IMR-90 (cell line): ENCODE measurements at regions not wholly inside any gene's neighbourhood (a gene's known extent, or its start where the extent isn't known, plus 50 kb on each side); places are given as distances from the start of the nearest gene placed in this dataset.

Experiments used
- ATAC-seq: fragments of 200-7000 bp; cut with Tn5 transposase; 2 replicates; pipeline ENCODE4 v1.9.1; 2020; ENCODE audit warnings: low read depth, mild to moderate bottlenecking, moderate library complexity
- BruUV-seq: library from RNA; stranded (reverse); fragments of 400-500 nt; replicated peaks from 2 replicates; lab custom pipeline; 2021; lab: Mats Ljungman, UMichigan
- CTCF ChIA-PET: fragments of 300-600 bp; formaldehyde crosslinking; extraction: SDS; loops from one replicate; lab custom pipeline; 2021; ENCODE audit warnings: antibody characterized with exemption; lab: Yijun Ruan, JAX
- POLR2A ChIA-PET: fragments of 300-600 bp; sonication (Branson Sonifier 250); formaldehyde crosslinking; loops from one replicate; lab custom pipeline; 2022; ENCODE audit warnings: antibody characterized with exemption; ENCODE audit not compliant: unreplicated experiment; lab: Charles Lee
- DNase-seq: peaks from one replicate; pipeline ENCODE4 v3.0.0; 2013
- H2AFZ ChIP-seq: replicated peaks from 2 replicates; pipeline ENCODE3; 2013; ENCODE audit warnings: low read length, mild to moderate bottlenecking; ENCODE audit not compliant: poor library complexity
- H2AK5ac ChIP-seq: 2 replicates; pipeline ENCODE4 v1.6.1; 2013; ENCODE audit warnings: low read depth, low read length, inconsistent platforms
- H2AK9ac ChIP-seq: replicated peaks from 2 replicates; pipeline ENCODE3; 2013; ENCODE audit warnings: mild to moderate bottlenecking, low read depth, low read length, moderate library complexity; ENCODE audit not compliant: poor library complexity
- H2BK120ac ChIP-seq: 2 replicates; pipeline ENCODE4 v1.6.1; 2013; ENCODE audit warnings: low read depth, low read length, inconsistent platforms
- H2BK15ac ChIP-seq: 3 replicates; pipeline ENCODE4 v1.6.1; 2013; ENCODE audit warnings: low read depth, low read length, inconsistent platforms
- H2BK20ac ChIP-seq: 2 replicates; pipeline ENCODE4 v1.6.1; 2013; ENCODE audit warnings: low read depth, mild to moderate bottlenecking, inconsistent platforms, low read length, moderate library complexity
- H2BK5ac ChIP-seq: 2 replicates; pipeline ENCODE4 v1.6.1; 2013; ENCODE audit warnings: mild to moderate bottlenecking, low read depth, low read length, inconsistent platforms; ENCODE audit not compliant: poor library complexity, severe bottlenecking
- H3K14ac ChIP-seq: replicated peaks from 2 replicates; pipeline ENCODE4 v1.6.1; 2013; ENCODE audit warnings: low read depth, low read length, inconsistent platforms
- H3K18ac ChIP-seq: 2 replicates; pipeline ENCODE4 v1.6.1; 2013; ENCODE audit warnings: low read depth, low read length, control low read depth
- H3K23ac ChIP-seq: 2 replicates; pipeline ENCODE4 v1.6.1; 2013; ENCODE audit warnings: low read depth, low read length, inconsistent platforms
- H3K27ac ChIP-seq: 2 replicates; pipeline ENCODE4 v1.5.1; 2013; ENCODE audit warnings: mild to moderate bottlenecking, control low read depth, low read length; ENCODE audit not compliant: insufficient read depth
- H3K27me3 ChIP-seq: 2 replicates; pipeline ENCODE4 v1.6.1; 2013; ENCODE audit warnings: low read length; ENCODE audit not compliant: control insufficient read depth, insufficient read depth
- H3K36me3 ChIP-seq: 2 replicates; pipeline ENCODE4 v1.6.1; 2013; ENCODE audit warnings: low read length, mixed read lengths; ENCODE audit not compliant: control insufficient read depth, insufficient read depth
- H3K4ac ChIP-seq: 2 replicates; pipeline ENCODE4 v1.6.1; 2013; ENCODE audit warnings: low read depth, low read length, inconsistent platforms
- H3K4me1 ChIP-seq: 2 replicates; pipeline ENCODE4 v1.6.1; 2013; ENCODE audit warnings: low read length, mixed read lengths; ENCODE audit not compliant: control insufficient read depth, insufficient read depth
- H3K4me2 ChIP-seq: 2 replicates; pipeline ENCODE4 v1.6.1; 2013; ENCODE audit warnings: low read depth, mild to moderate bottlenecking, control low read depth, low read length, moderate library complexity
- H3K4me3 ChIP-seq: 2 replicates; pipeline ENCODE4 v1.5.1; 2013; ENCODE audit warnings: low read depth, mild to moderate bottlenecking, control low read depth, low read length, moderate library complexity; ENCODE audit not compliant: insufficient read depth
- H3K56ac ChIP-seq: 2 replicates; pipeline ENCODE4 v1.6.1; 2013; ENCODE audit warnings: low read length, inconsistent platforms; ENCODE audit not compliant: insufficient read depth; ENCODE audit errors: extremely low read depth
- H3K79me1 ChIP-seq, 2 experiments: 2 replicates each; pipeline ENCODE4 v1.6.1; 2013; ENCODE audit warnings: low read length in 2 of 2, inconsistent platforms in 1 of 2, low read depth in 1 of 2
- H3K9ac ChIP-seq: 2 replicates; pipeline ENCODE4 v1.6.1; 2013; ENCODE audit warnings: low read depth, low read length, control low read depth
- H3K9me1 ChIP-seq: 2 replicates; pipeline ENCODE4 v1.6.1; 2013; ENCODE audit warnings: low read length, inconsistent platforms; ENCODE audit not compliant: insufficient read depth
- H3K9me3 ChIP-seq: 2 replicates; pipeline ENCODE4 v1.6.1; 2013; ENCODE audit warnings: low read length; ENCODE audit not compliant: control insufficient read depth, insufficient read depth
- H4K20me1 ChIP-seq: 2 replicates; pipeline ENCODE4 v1.6.1; 2013; ENCODE audit warnings: low read length, inconsistent platforms; ENCODE audit not compliant: insufficient read depth
- H4K5ac ChIP-seq: 2 replicates; pipeline ENCODE4 v1.6.1; 2013; ENCODE audit warnings: mild to moderate bottlenecking, low read depth, low read length, control low read depth
- H4K8ac ChIP-seq, 2 experiments: 2 replicates each; pipeline ENCODE4 v1.6.1; 2013; ENCODE audit warnings: low read depth in 2 of 2, low read length in 2 of 2, control low read depth in 1 of 2, inconsistent platforms in 1 of 2
- H4K91ac ChIP-seq: 2 replicates; pipeline ENCODE4 v1.6.1; 2013; ENCODE audit warnings: low read depth, low read length, inconsistent platforms; ENCODE audit not compliant: insufficient read depth
- BHLHE40 ChIP-seq: fragments of 150-350 bp; IDR thresholded peaks from 2 replicates; pipeline ENCODE4 v1.6.1; 2016; ENCODE audit warnings: mild to moderate bottlenecking, low read depth, low read length
- CEBPB ChIP-seq: IDR thresholded peaks from 2 replicates; pipeline ENCODE4 v1.6.1; 2012; ENCODE audit warnings: low read depth, low read length, improper control_type of control experiment
- CHD1 ChIP-seq: IDR thresholded peaks from 2 replicates; pipeline ENCODE4 v1.6.1; 2012; ENCODE audit warnings: low read depth, low read length, improper control_type of control experiment
- CTCF ChIP-seq: conservative IDR thresholded peaks from 2 replicates; pipeline ENCODE4 v1.5.1; 2012; ENCODE audit warnings: mild to moderate bottlenecking, low read depth, low read length, improper control_type of control experiment
- ELK1 ChIP-seq: fragments of 150-350 bp; IDR thresholded peaks from 2 replicates; pipeline ENCODE4 v1.6.1; 2016; ENCODE audit warnings: low read depth, mild to moderate bottlenecking, low read length, moderate library complexity, borderline replicate concordance
- FOS ChIP-seq: fragments of 150-350 bp; IDR thresholded peaks from 2 replicates; pipeline ENCODE4 v1.6.1; 2016; ENCODE audit warnings: low read depth, low read length
- MAFK ChIP-seq: IDR thresholded peaks from 2 replicates; pipeline ENCODE4 v1.6.1; 2012; ENCODE audit warnings: low read depth, low read length, improper control_type of control experiment
- MAZ ChIP-seq: IDR thresholded peaks from 2 replicates; pipeline ENCODE4 v1.6.1; 2012; ENCODE audit warnings: low read depth, mild to moderate bottlenecking, low read length, improper control_type of control experiment, moderate library complexity, borderline replicate concordance
- MXI1 ChIP-seq: IDR thresholded peaks from 2 replicates; pipeline ENCODE4 v1.6.1; 2012; ENCODE audit warnings: low read depth, mild to moderate bottlenecking, low read length, moderate library complexity, borderline replicate concordance
- NFE2L2 ChIP-seq: fragments of 150-350 bp; IDR thresholded peaks from 2 replicates; pipeline ENCODE4 v1.6.1; 2016; ENCODE audit warnings: low read depth, mild to moderate bottlenecking, low read length
- POLR2A ChIP-seq: IDR thresholded peaks from 2 replicates; pipeline ENCODE4 v1.6.1; 2012; ENCODE audit warnings: mild to moderate bottlenecking, low read depth, low read length
- RAD21 ChIP-seq: IDR thresholded peaks from 2 replicates; pipeline ENCODE4 v1.6.1; 2012; ENCODE audit warnings: low read length, improper control_type of control experiment
- RCOR1 ChIP-seq: IDR thresholded peaks from 2 replicates; pipeline ENCODE4 v1.6.1; 2012; ENCODE audit warnings: mild to moderate bottlenecking, low read length, improper control_type of control experiment; ENCODE audit not compliant: insufficient replicate concordance
- RFX5 ChIP-seq: IDR thresholded peaks from 2 replicates; pipeline ENCODE4 v1.8.0; 2012; ENCODE audit warnings: low read depth, mild to moderate bottlenecking, low read length, moderate library complexity
- SMC3 ChIP-seq: fragments of 150-350 bp; IDR thresholded peaks from 2 replicates; pipeline ENCODE4 v1.6.1; 2016; ENCODE audit warnings: low read depth, mild to moderate bottlenecking, antibody characterized with exemption, low read length, moderate library complexity
- WGBS, 2 experiments: methylation state at CpG; one replicate each; pipeline versions ENCODE4 v1.1.5 to v1.1.7; 2013; ENCODE audit warnings: missing lambda C conversion rate in 2 of 2; ENCODE audit not compliant: insufficient read length in 1 of 2; ENCODE audit errors: extremely low coverage in 2 of 2; 5-methylcytosine and 5-hydroxymethylcytosine counted together
- dilution Hi-C: fragments of 300-500 bp; cut with HindIII; formaldehyde crosslinking; loops from one replicate; pipeline ENCODE4 v1.14.3; 2018; ENCODE audit warnings: low sequenced_read_pairs; ENCODE audit not compliant: unreplicated experiment
- in situ Hi-C: fragments of 300-500 bp; cut with MboI; formaldehyde crosslinking; loops from 3 replicates; pipeline ENCODE4 v1.14.3; 2019; ENCODE audit warnings: low sequenced_read_pairs, inconsistent platforms, mixed read lengths
- intact Hi-C: fragments of 100-400 bp; cut with micrococcal nuclease; formaldehyde crosslinking; loops from 2 replicates; pipeline ENCODE4 v1.10.0; 2022
- TF ChIP-seq, protein P1 (sequence below): fragments of 150-350 bp; IDR thresholded peaks from 2 replicates; pipeline ENCODE4 v1.6.1; 2017; ENCODE audit warnings: mild to moderate bottlenecking, antibody characterized with exemption, low read length, low read depth

DNA sequence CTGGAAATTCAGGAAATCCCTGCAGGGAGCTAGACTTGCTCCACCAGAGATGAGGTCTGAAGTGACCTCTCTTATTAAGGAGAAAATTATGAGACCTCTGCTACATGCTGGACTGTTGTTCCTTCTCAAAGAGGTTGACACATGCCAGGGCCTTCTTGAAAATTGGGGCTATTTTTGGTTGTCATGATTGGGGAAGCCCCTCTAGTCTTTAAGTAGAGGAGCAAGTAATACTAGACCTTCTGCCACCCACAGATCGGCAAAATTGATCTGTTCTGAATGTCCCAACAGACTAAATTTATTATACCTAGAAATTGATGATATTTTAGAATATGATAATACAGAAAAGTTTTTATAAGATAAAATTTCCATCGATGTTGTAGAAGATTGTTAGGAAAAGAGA lies 160.8 kb upstream of the GRB10 start:
- H3K9me3 ChIP-seq = no peaks in the 10 kb centered on the region
- no peak overlapping the region for H3K4me2 ChIP-seq
- no peaks in the 10 kb centered on the region for H3K79me1 ChIP-seq
- CTCF ChIA-PET = no interaction called here
- H4K8ac ChIP-seq = no peak overlapping the region
- dilution Hi-C loops (no loop called here), in situ Hi-C loops (no loop called here), intact Hi-C loops (no loop called here)
- TF ChIP-seq CTCF = no peak
- TF ChIP-seq ELK1 = no peak
- no peak for TF ChIP-seq BHLHE40
- no peak for TF ChIP-seq RFX5
- TF ChIP-seq FOS = no peak
- no peak for TF ChIP-seq MAZ
- no peak for TF ChIP-seq POLR2A
- no peak for TF ChIP-seq CEBPB
- no peak for TF ChIP-seq SMC3
- TF ChIP-seq MXI1 = no peak
- TF ChIP-seq, protein P1, sequence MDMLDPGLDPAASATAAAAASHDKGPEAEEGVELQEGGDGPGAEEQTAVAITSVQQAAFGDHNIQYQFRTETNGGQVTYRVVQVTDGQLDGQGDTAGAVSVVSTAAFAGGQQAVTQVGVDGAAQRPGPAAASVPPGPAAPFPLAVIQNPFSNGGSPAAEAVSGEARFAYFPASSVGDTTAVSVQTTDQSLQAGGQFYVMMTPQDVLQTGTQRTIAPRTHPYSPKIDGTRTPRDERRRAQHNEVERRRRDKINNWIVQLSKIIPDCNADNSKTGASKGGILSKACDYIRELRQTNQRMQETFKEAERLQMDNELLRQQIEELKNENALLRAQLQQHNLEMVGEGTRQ = no peak
- TF ChIP-seq MAFK = no peak
- no peak for TF ChIP-seq CHD1
- TF ChIP-seq RAD21 = no peak
- no peak for TF ChIP-seq RCOR1
- TF ChIP-seq NFE2L2 = no peak
- no TSS peak for BruUV-seq
- no peak overlapping the region for H3K56ac ChIP-seq
- no peaks in the 10 kb centered on the region for H3K36me3 ChIP-seq
- H4K5ac ChIP-seq = no peak overlapping the region
- no peak overlapping the region for H2AK5ac ChIP-seq
- no peak overlapping the region for H2BK5ac ChIP-seq
- no peak overlapping the region for H3K23ac ChIP-seq
- H3K9ac ChIP-seq = no peak overlapping the region
- no peak overlapping the region for H3K27ac ChIP-seq
- ATAC-seq (no peak), DNase-seq (no peak)
- H4K91ac ChIP-seq = no peak overlapping the region
- H3K27me3 ChIP-seq = peaks cover 2% of the 10 kb centered on the region
- H3K4me3 ChIP-seq = no peak overlapping the region
- no peak overlapping the region for H3K4ac ChIP-seq
- POLR2A ChIA-PET = no interaction called here
- no peaks in the 10 kb centered on the region for H3K4me1 ChIP-seq
- WGBS, 2 experiments = no CpG with 5 or more reads among the region's 2 CpGs
- no peak overlapping the region for H2AFZ ChIP-seq
- no peaks in the 10 kb centered on the region for H4K20me1 ChIP-seq
- no peak overlapping the region for H2AK9ac ChIP-seq
- H2BK15ac ChIP-seq = no peak overlapping the region
- no peak overlapping the region for H3K14ac ChIP-seq
- no peak overlapping the region for H2BK20ac ChIP-seq
- H3K18ac ChIP-seq = no peak overlapping the region
- H2BK120ac ChIP-seq = no peak overlapping the region
- no peaks in the 10 kb centered on the region for H3K9me1 ChIP-seq
